Glomerular endothelial cell (primary cell): ENCODE measurements at regions not wholly inside any gene's neighbourhood (a gene's known extent, or its start where the extent isn't known, plus 50 kb on each side); places are given as distances from the start of the nearest gene placed in this dataset.

Experiments used
- DNase-seq: peaks from one replicate; pipeline ENCODE4 v3.0.0-alpha.2; 2011; ENCODE audit warnings: low read depth, low spot score; ENCODE audit errors: extremely low read depth

- no peak for DNase-seq
Observed at GRCh38 chr3:29092348-29092747, 188.5 kb upstream of the RBMS3 start.

DNA sequence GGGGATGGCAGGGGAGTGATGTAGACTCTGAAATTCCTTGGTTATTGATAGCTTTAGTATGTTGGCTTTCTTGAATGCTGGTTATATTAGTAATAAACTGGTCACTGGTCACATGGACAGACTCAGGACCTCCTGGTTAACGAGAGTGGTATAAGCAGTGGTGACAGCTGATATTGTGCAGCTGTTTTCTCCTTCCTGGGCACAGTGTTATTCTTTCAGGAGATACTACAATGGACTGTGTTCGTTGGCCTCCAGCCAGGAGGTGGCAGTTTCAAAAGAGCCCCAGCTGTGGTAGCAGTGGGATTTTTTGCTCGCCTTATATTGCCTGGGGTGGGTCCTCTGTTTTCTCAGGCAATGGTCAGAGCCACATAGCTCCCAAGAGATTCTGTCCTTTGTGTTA, 181.6 kb upstream of the RBMS3 start:
- DNase-seq, result no peak

DNA sequence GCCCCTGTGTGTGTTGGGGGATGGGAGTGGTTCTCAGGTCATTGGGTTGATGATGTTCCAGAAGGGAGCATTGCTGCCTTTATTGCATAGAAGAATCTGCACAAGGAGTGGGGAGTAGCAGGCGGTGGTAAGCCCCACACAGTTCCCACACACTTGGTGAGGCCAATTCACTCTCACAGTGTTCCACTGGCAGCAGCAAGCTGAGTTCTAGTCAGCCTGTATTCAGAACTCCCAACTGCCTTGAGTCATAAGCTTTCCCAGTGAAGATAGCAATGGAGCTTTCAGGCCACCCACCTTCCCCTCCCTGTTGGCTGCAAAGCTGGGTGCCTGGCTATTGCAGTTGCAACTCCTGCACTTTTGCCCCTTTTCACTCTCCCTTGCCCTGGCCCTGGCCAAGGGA, 181.1 kb upstream of the RBMS3 start:
- DNase-seq, result no peak

- no peak for DNase-seq
Observed at GRCh38 chr3:29100292-29100691, 180.6 kb upstream of the RBMS3 start.

DNA sequence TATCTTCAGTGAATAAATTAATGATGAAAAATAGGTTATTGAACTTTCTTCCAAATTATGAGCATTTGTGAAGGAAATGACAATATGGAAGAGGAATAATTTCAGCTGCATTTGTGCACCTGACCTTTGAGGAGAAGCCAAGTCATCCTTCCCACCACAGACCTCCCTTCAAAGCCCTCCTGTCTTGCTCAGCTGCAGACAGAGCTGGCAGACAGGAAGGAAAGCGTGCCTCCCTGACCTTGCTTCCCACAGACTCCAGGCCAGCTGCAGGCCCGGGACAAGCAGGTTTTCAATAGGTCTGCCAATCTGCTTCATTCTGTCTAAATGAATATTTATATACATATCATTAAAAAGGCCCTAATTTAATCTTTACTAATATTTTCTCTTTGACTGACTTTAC, 152.9 kb upstream of the RBMS3 start:
- no peak for DNase-seq

DNA sequence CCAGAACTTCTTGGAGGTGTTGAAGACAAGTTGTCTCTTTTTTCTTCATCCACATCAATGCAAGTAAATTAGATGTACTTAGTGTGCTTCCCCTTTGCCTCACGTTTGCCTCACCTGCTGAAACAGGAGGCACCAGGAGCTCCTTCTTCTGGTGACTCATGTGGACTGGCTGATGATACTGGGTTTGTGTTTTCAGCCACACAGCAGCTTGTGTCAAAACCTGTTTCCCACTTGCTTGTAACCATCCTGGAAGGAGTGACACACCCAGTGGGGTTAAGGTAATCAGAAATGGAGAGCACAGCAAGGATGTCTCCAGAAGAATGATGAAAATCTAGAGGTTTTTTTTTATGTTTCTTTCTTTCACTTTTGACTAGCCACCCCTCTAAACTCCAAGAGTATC, 143.3 kb upstream of the RBMS3 start:
- no peak for DNase-seq

GRCh38 chr3:29138171-29138570, 142.7 kb upstream of the RBMS3 start:
- DNase-seq, result no peak

DNA sequence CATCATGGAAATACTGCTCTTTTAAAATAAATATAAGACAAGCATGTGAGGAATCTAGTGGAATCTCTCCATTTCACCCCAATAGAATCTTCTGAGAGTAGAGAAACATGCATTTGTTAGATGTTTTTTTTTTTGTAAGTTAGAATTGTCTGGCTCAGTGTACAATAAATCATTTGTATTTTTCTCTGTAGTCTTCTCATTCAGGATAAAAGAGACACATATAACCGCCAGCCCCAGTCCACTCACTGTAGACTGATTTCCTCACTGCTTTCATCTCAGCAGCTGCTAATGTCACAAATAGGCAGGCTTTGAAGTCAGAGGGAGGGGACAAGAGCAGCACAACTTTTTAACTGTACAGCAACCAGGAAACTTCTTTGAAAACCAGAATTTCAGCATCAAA, 140.2 kb upstream of the RBMS3 start:
- no peak for DNase-seq

DNA sequence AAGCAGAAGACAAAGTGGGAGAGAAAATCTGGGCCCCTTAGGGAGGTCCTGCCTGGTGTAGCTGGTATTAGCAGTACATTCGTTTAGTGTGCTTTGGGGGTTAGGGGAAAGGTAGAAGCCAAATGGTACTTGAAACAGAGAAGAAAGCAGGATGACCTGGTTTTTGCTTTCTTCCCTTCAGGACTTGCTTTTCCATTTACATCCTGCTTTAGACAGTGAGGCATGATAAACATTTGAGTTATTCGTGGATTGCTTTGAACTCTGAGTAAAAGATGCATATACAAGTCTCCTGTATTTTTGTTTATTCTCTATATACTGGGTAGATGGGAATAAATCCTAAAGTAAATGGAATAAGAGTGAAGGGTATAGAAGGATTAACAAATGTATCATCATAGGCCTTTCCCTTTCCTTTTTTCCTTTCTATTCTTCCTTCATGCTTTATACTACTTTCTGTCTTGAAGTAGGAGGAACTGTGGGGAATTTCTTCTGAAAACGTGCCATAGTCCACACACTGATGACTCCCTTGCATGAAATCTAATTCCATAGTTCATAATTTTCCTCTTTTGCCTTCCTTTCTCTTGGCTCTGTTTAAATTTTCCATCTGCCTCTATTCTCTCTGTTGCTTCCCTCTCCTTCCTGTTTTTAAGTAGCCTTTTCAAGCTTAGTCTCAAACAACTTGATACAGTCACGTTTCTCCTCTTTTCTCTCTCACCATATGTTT, 139.5 kb upstream of the RBMS3 start:
- no peak for DNase-seq

DNA sequence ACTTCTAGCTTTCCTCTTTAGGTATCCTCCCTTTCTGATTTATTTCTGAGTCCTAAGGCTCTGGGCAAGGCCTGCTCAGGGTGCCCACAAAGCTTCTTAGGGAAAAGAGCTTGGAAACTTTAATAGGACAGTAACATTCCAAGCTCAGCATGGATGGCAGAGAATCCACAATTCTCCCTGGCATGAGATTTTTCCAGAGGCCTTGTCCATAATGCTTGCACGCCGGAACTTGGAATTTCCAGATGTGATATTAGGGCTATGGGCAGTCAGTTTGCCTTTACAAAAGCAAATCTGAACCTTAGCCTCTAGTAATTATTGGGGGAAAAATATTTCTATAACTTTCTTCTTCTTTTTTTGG, 139.0 kb upstream of the RBMS3 start:
- no peak for DNase-seq

DNA sequence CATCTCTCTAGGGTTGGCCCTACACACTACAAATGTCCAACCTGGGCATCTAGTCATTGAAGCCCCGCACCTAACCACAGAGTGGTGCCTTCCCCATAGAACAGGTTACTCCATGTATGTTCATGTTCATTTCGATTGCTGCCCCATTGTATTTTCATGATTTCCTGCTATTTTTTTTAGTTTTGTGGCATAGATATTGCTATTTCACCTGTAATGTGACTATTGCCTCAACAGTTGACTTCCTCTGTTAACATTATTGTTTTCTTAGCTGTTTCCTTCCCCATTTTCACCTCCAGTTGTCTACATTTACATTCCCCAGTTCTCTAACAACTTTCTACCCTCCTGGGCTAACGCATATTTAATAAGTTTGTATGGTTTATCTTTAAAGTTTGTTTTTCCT, 137.7 kb upstream of the RBMS3 start:
- DNase-seq, result no peak

GRCh38 chr3:29144361-29144760, 136.5 kb upstream of the RBMS3 start:
- DNase-seq, result peak; percentile 27

- DNase-seq, result no peak
Observed at GRCh38 chr3:29144807-29145206, 136.1 kb upstream of the RBMS3 start.

DNA sequence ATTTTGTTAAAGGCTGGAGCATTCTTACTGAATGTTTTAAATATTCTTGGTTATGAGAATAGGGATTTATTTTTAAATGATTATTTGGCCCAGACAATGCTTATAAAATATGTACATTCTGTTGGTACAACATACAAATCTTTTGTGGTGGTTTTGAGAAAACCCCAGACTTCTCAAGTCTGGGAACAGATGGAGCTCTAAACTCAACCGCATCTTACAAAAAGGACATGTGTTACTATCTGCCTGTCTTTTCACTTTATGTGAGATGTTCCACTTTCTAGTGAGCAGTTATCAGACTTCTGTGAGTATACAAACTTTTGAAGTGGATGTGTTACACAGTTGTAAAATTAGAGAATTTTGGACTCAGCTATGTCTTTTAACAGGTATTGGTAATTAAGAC, 135.5 kb upstream of the RBMS3 start:
- DNase-seq, result no peak

- no peak for DNase-seq
Observed at GRCh38 chr3:29152379-29152778, 128.5 kb upstream of the RBMS3 start.

- no peak for DNase-seq
Observed at GRCh38 chr3:29153811-29154210, 127.1 kb upstream of the RBMS3 start.

DNA sequence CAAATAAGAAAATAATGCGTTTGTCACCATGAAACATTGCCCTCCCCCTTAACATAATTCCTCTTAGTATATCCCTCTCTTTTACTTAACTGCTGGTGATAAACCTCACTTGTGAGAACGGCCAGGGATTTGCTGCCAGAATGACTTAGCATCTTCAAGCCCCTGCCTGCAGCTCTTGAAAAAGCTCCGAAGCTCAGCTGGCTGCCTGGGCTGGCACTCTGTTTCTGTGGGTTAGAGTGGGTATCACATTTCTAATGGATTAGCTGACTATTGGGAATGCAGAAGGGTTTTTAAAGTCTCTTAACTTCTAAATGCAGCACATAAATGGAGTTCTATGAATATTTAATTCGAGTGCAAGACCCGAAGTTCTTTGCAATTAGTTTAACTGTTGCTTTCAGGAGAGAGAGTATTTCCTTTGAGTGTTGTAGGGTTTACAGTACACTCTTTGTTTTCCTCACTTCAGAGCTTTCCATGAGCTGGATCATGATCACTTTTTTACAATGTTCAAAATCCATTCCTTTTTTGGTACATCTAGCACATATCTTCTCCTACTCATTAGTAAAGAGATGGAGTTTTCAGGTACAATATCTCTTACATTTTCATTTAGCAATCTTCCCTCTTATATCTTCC, 124.7 kb upstream of the RBMS3 start:
- no peak for DNase-seq

DNA sequence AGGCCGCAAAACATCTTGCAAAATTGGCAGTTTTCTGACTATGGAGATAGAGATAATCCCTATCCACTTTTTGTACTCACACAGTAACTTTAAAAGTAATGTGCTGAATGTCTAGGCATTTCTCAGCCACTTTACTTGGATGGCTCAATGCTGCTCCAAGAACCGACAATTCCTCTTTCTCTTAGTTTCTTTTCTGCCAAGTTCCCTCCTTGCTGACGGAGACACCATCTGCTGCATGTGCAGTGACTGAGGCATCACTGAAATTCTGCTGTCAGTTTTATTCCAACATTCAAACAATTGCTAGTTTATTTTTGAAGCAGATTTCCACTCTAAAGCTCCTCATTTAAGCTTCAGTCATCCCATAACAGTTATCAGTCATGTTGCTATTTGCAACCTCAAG, 116.0 kb upstream of the RBMS3 start:
- no peak for DNase-seq

DNA sequence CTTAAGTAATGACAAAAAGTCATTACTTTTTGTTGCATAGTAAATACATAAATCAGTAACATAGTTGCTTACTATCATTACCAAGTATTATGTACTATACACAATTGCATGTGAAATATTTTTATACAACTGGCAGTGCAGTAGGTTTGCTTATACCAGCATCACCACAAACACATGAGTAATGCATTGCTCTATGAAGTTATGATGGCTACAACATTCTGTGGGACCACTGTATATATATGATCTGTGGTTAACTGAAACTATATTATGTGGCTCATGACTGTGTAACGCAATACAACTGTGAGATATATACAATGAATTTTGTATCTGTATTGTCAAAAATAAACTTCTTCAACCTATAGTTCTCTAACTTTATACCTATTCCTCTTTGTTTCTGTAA, 113.7 kb upstream of the RBMS3 start:
- no peak for DNase-seq

DNA sequence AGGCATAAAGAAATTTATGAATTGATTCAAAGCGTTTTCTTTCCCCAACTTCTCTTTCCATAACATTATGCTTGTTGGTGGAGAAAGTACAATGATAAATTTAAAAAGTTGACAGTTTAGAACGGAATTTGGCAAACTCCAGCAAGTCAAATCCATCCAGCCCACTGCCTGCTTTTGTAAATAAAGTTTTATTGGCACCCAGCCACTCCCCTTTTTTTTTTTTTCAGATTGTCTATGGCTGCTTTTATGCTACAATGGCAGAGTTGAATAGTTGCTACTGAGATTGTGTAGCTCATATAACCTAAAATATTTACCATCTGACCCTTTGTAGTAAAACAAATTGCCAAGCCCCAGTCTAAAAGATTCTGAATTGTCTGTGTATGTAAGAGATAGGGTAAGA, 112.8 kb upstream of the RBMS3 start:
- no peak for DNase-seq

GRCh38 chr3:29168696-29169095, 112.2 kb upstream of the RBMS3 start:
- DNase-seq, result no peak

DNA sequence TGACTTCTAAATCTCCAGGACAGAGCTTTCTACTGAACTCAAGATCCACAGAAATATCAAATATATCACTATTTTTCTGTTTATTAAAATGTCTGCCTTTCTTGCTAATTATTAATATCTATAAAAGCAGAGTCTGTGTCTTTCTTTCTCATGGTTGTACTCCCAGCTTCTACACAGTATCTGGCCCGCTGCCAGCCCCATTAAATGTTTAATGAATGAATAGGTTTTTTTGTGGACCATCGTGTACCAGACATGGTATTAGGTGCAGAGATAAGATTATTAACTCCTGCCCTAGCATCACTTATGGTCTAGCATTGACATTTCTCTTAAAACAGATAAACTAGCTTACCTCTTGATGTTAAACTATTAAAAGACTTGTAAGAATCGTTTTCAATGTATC, 111.4 kb upstream of the RBMS3 start:
- no peak for DNase-seq
